ENCODE measurements at regions not wholly inside any gene's neighbourhood (a gene's known extent, or its start where the extent isn't known, plus 50 kb on each side); places are given as distances from the start of the nearest gene placed in this dataset.

GRCh38 chr12:131463174-131463573, 247.7 kb upstream of the SFSWAP start:
- TF ChIP-seq EP300 (IDR thresholded peaks at IDR 0.05) = no peak
- no peak for TF ChIP-seq CTCF (IDR thresholded peaks at IDR 0.05)
- TF ChIP-seq POLR2A (IDR thresholded peaks at IDR 0.05) = no peak

Data from suprapubic skin (tissue), 3 donors.